Stimulated activated effector memory CD8-positive, alpha-beta T cell treated with anti-CD3 and anti-CD28 coated beads, Interleukin-12 subunit alpha, Interleukin-12 subunit beta, amount 100 ng/mL, for 72 hours (primary cell): ENCODE measurements at regions not wholly inside any gene's neighbourhood (a gene's known extent, or its start where the extent isn't known, plus 50 kb on each side); places are given as distances from the start of the nearest gene placed in this dataset.
"Not testable (repeated sequence)": the region's sequence is repeated elsewhere in the genome, so short reads cannot be mapped to it uniquely, and the experiment has no call there.

Experiments
- ATAC-seq: fragments of 150-1000 bp; cut with Tn5 transposase; 2 replicates; pipeline ENCODE4 v1.10.0; 2021
- DNase-seq, 2 donors: peaks; one replicate each; pipeline ENCODE4 v3.0.0; 2021 to 2022; ENCODE audit warnings: low spot score in 2 of 2
- H3K27ac Mint-ChIP-seq: one replicate; pipeline ENCODE4 v1.8.0; 2022; ENCODE audit warnings: mild to moderate bottlenecking, mixed read lengths
- H3K36me3 Mint-ChIP-seq: one replicate; pipeline ENCODE4 v1.8.0; 2022; ENCODE audit warnings: mild to moderate bottlenecking, mixed read lengths
- H3K4me1 Mint-ChIP-seq: one replicate; pipeline ENCODE4 v1.8.0; 2022; ENCODE audit warnings: mixed read lengths
- H3K4me3 Mint-ChIP-seq: one replicate; pipeline ENCODE4 v1.8.0; 2022; ENCODE audit warnings: mild to moderate bottlenecking, mixed read lengths
- H3K9me3 Mint-ChIP-seq: one replicate; pipeline ENCODE4 v1.8.0; 2022; ENCODE audit warnings: mixed read lengths

GRCh38 chr20:53738945-53739798 is 145.5 kb upstream of the ZNF217 start:
- DNase-seq (no peak), ATAC-seq (no peak)
- peaks cover 22% of the 10 kb centered on the region for H3K4me1 Mint-ChIP-seq
- no peaks in the 10 kb centered on the region for H3K36me3 Mint-ChIP-seq
- H3K4me3 Mint-ChIP-seq = peak overlapping the region; percentile 67
- H3K9me3 Mint-ChIP-seq = no peaks in the 10 kb centered on the region
- H3K27ac Mint-ChIP-seq = peak overlapping the region; percentile 83

- DNase-seq = no peak
- H3K4me1 Mint-ChIP-seq = peaks cover 22% of the 10 kb centered on the region
- H3K27ac Mint-ChIP-seq = peak overlapping the region; percentile 52
Observed at GRCh38 chr20:53738039-53738944, 144.7 kb upstream of the ZNF217 start.

GRCh38 chr20:53737396-53738038 is 143.9 kb upstream of the ZNF217 start:
- no peak for DNase-seq
- no peak for ATAC-seq
- H3K4me3 Mint-ChIP-seq = peak overlapping the region; percentile 44
- peak overlapping the region; percentile 88 for H3K27ac Mint-ChIP-seq
- H3K9me3 Mint-ChIP-seq = no peaks in the 10 kb centered on the region
- H3K4me1 Mint-ChIP-seq = peaks cover 22% of the 10 kb centered on the region
- H3K36me3 Mint-ChIP-seq = no peaks in the 10 kb centered on the region

More at GRCh38 chr20:53738039-53738944, 144.7 kb upstream of the ZNF217 start:
- no peaks in the 10 kb centered on the region for H3K9me3 Mint-ChIP-seq
- no peak overlapping the region for H3K4me3 Mint-ChIP-seq
- ATAC-seq = no peak
- H3K36me3 Mint-ChIP-seq = no peaks in the 10 kb centered on the region

GRCh38 chr20:53736757-53737395 is 143.2 kb upstream of the ZNF217 start:
- Mint-ChIP-seq H3K4me3 (peak overlapping the region; percentile 44), H3K9me3 (no peaks in the 10 kb centered on the region), H3K36me3 (no peaks in the 10 kb centered on the region), H3K27ac (peak overlapping the region; percentile 88), H3K4me1 (peaks cover 22% of the 10 kb centered on the region)
- ATAC-seq (no peak), DNase-seq (no peak)

GRCh38 chr20:53736122-53736756 is 142.6 kb upstream of the ZNF217 start:
- Mint-ChIP-seq H3K27ac (peak overlapping the region; percentile 88), H3K4me3 (peak overlapping the region; percentile 44), H3K4me1 (peaks cover 22% of the 10 kb centered on the region), H3K9me3 (no peaks in the 10 kb centered on the region), H3K36me3 (no peaks in the 10 kb centered on the region)
- ATAC-seq = no peak
- DNase-seq = no peak

- H3K27ac Mint-ChIP-seq = no peak overlapping the region
Observed at GRCh38 chr20:53735536-53736050, 142.0 kb upstream of the ZNF217 start.

GRCh38 chr20:53734006-53734688 is 140.5 kb upstream of the ZNF217 start:
- Mint-ChIP-seq H3K36me3 (no peaks in the 10 kb centered on the region), H3K27ac (no peak overlapping the region), H3K4me1 (peaks cover 16% of the 10 kb centered on the region), H3K9me3 (no peaks in the 10 kb centered on the region), H3K4me3 (no peak overlapping the region)
- DNase-seq = no peak
- no peak for ATAC-seq

More at GRCh38 chr20:53735536-53736050, 142.0 kb upstream of the ZNF217 start:
- H3K4me3 Mint-ChIP-seq = no peak overlapping the region
- DNase-seq = no peak
- ATAC-seq = no peak
- H3K9me3 Mint-ChIP-seq = no peaks in the 10 kb centered on the region
- H3K36me3 Mint-ChIP-seq = no peaks in the 10 kb centered on the region
- H3K4me1 Mint-ChIP-seq = peaks cover 21% of the 10 kb centered on the region

GRCh38 chr20:53731595-53731994 is 138.0 kb upstream of the ZNF217 start:
- DNase-seq (no peak), ATAC-seq (no peak)
- no peak overlapping the region for H3K27ac Mint-ChIP-seq
- H3K4me1 Mint-ChIP-seq = peaks cover 15% of the 10 kb centered on the region
- no peaks in the 10 kb centered on the region for H3K36me3 Mint-ChIP-seq
- H3K9me3 Mint-ChIP-seq = no peaks in the 10 kb centered on the region
- no peak overlapping the region for H3K4me3 Mint-ChIP-seq

- no peak overlapping the region for H3K27ac Mint-ChIP-seq
- DNase-seq (no peak), ATAC-seq (no peak)
- H3K36me3 Mint-ChIP-seq = no peaks in the 10 kb centered on the region
- H3K4me3 Mint-ChIP-seq = no peak overlapping the region
- no peaks in the 10 kb centered on the region for H3K9me3 Mint-ChIP-seq
- H3K4me1 Mint-ChIP-seq = peaks cover 13% of the 10 kb centered on the region
Observed at GRCh38 chr20:53728359-53728758, 134.7 kb upstream of the ZNF217 start.

- not testable (repeated sequence) for H3K4me3 Mint-ChIP-seq, DNase-seq, ATAC-seq, H3K9me3 Mint-ChIP-seq, H3K36me3 Mint-ChIP-seq, H3K27ac Mint-ChIP-seq
- H3K4me1 Mint-ChIP-seq = peaks cover 13% of the 10 kb centered on the region
Observed at GRCh38 chr20:53727239-53727638, 133.6 kb upstream of the ZNF217 start.

- Mint-ChIP-seq H3K4me3 (no peak overlapping the region), H3K9me3 (no peaks in the 10 kb centered on the region), H3K4me1 (peaks cover 22% of the 10 kb centered on the region), H3K36me3 (no peaks in the 10 kb centered on the region), H3K27ac (no peak overlapping the region)
- DNase-seq (no peak), ATAC-seq (no peak)
Observed at GRCh38 chr20:53725575-53725970, 131.9 kb upstream of the ZNF217 start.

GRCh38 chr20:53723621-53724020 is 130.0 kb upstream of the ZNF217 start:
- no peaks in the 10 kb centered on the region for H3K9me3 Mint-ChIP-seq
- no peaks in the 10 kb centered on the region for H3K36me3 Mint-ChIP-seq
- H3K4me1 Mint-ChIP-seq = peaks cover 15% of the 10 kb centered on the region
- DNase-seq (no peak), ATAC-seq (no peak)
- H3K4me3 Mint-ChIP-seq = no peak overlapping the region
- H3K27ac Mint-ChIP-seq = no peak overlapping the region

GRCh38 chr20:53723045-53723444 is 129.4 kb upstream of the ZNF217 start:
- Mint-ChIP-seq H3K36me3 (no peaks in the 10 kb centered on the region), H3K4me3 (no peak overlapping the region), H3K9me3 (no peaks in the 10 kb centered on the region), H3K4me1 (peaks cover 10% of the 10 kb centered on the region), H3K27ac (no peak overlapping the region)
- DNase-seq (no peak), ATAC-seq (no peak)

GRCh38 chr20:53722515-53723036 is 128.9 kb upstream of the ZNF217 start:
- ATAC-seq = no peak
- Mint-ChIP-seq H3K4me3 (no peak overlapping the region), H3K36me3 (no peaks in the 10 kb centered on the region), H3K27ac (no peak overlapping the region), H3K9me3 (no peaks in the 10 kb centered on the region), H3K4me1 (peaks cover 9% of the 10 kb centered on the region)
- DNase-seq = no peak
